CD4-positive, alpha-beta T cell treated with Interleukin-6 for 4 hours (primary cell): ENCODE measurements at regions not wholly inside any gene's neighbourhood (a gene's known extent, or its start where the extent isn't known, plus 50 kb on each side); places are given as distances from the start of the nearest gene placed in this dataset.
"Not testable (repeated sequence)": the region's sequence is repeated elsewhere in the genome, so short reads cannot be mapped to it uniquely, and the experiment has no call there.

ENCODE experiments used
- DNase-seq: peaks from one replicate; pipeline ENCODE4 v3.0.0-alpha.2; 2020; ENCODE audit warnings: mixed read lengths

DNA sequence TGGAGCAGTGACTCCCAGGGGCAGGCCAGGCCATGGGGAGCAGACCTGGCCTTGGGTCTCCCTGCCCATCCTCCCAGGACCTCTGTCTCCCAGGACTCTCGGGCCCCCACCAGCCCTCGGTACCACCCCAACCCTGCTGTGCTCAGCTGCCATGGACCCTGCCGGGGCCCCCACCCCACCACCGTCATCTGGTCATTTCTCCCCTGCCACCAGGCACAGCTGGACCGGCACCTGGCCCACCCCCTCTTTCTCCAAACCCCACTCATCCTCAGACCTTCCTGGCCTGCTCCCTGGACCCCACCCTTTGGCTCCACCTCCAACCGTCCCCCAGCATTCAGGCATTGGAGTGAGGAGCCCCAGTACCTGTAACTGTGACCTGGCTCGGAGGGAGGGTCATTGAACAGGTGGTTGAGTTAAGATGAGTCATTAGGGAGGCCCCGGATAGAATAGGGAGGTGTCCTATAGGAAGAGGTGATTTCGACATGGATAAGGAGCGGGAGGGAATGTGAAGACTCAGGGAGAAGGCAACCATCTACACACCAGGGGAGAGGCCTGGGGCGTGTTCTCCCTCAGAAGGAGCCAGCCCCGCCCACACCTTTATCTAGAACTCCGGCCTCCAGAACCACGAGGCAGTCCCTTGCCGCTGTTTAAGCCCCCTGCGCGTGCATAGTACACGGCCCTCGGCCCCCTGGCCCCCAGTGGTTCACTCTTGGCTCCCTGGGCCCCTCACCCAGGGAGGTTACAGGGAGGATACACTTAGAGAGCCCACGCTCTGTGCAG is 1395.9 kb downstream of the BRD1 start:
- DNase-seq = no peak

DNA sequence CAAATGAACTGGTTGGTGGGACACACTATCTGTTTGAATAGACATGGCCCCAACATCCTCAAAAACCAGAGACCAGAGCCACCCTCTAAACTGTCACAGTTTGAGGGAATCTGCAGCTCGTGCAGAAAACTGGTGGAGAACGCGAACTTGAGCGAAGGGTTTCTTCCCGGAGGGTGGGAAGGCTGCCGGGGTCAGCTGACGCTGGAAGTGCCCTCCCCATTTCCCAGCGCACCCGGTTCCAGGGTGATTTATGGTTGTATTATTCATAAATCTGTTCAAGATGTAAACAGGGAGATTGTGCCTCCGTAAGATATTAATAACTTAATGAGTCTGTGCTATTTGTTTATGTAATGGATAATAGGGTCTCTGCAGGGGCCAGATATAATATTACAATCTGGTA is 1396.7 kb downstream of the BRD1 start:
- DNase-seq = no peak

DNA sequence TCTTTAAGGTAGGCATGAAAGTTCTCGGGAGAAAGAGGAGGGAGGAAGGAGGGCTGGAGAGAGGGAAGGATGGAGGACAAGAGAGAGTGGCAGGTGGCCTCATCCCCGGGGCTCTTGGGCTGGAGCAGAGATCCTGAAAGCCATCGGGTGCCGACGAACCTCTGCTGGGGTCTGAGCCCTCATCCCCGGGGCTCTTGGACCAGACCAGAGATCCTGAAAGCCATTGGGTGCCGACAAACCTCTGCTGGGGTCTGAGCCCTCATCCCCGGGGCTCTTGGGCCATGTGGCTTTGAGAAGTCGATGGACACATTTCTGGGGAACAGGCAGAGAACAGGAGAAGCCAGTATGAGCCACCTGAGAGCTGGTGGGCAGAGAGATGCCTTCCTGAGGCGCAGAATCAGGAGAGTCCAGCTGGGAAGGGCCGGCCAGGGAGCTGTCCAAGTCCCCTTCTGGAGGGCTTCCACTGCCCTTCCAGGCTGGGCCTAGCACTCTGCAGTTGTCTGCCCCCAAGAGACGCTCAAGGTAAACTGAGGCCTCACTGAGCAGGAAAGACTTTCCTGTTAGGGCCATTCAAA is 1398.1 kb downstream of the BRD1 start:
- no peak for DNase-seq

DNA sequence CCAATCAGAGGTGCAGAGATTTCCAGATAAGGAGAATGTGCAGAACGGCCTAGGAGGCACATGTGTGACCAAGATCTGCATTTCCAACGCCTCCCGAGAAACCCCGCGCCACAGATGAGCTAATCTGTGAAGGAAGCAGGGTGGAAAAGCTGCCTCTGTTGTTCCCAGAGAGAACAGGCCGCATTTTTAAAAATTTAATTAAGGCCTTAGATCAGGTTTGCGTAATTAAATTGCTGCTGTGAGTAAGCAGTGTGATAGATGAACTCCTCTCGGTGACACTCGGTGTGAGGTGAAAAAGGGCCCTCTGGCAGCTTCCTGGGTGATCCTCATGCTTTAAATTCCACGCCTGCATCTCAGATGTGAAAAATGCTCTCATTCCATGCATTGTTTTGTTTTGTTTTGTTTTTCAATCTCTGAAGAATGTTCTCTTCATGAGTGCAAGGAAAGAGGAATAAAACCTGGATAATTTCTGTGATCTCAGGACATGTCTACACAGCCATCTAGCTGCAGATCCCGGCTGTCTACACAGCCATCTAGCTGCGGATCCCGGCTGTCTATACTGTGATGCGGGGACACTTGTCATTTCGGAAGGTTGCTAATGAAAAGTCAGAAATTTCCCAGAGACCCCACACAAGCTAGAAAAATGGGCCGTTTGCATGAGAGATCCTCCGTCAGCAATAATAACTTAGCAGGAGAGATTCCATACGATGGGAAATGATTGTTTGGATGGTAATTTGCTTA is 1398.9 kb downstream of the BRD1 start:
- DNase-seq = no peak

DNA sequence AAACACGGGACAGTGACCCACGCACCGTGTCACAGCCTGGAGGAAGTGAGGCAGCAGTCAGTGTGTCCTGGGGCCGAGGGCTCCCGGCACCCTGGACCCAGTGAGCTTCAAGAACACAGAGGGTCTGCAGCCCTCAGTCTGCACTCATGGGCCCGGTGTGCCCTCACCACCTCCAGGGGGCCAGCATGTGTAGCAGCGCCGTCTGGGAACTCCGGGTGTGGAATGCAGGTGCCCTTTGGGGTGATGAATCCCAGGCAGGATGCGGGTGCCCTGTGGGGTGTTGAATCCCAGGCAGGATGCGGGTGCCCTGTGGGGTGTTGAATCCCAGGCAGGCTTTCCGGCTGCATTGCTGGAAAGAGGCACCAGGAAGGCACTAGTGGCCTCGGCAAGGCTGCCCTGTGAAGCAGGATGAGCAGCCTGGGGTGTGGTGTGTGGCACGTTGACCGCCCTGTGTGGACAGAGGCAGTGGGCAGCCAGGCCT is 1399.9 kb downstream of the BRD1 start:
- no peak for DNase-seq

DNA sequence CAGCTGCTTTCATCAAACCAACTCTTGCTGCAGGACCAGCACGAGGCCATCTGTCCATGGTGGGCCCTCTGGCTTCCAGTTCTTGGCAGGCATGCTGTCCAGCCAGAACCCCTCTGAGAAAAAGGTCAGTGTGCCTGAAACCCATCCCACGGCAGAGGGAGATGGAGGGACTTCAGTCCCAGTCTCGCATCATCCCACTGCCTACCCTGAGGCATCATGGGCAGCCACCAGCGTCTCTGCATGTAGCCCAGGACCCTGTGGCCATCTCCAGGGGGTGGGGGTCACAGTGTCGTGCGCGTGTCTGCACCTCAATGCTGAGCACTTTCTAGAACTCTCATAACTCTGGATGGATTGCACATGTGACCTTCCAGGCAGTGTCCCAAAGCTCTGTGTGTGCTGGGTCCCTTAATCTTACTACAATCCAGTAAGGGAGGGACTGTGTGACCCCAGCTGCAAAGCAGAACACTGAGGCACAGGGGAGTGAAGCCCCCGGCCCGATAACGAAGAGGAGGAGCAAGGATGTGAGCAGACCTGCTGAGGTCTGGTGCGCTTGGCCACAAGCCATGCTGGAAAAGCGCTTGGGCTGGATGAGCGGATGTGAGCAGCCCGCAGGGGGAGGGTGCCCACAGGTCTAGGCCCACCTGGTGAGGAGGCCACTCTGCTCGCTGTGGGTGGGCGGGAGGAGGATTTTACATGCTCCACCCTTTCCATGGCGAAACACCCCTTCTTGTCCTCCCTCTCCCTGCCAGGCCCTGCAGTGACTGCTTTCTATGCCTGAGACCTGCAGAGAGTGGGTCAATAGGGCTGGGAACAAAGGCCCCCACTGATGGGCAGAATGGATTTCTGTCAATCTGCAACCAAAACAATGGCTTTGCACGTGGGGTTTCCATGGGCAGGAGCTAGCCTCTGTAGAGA is 1401.0 kb downstream of the BRD1 start:
- DNase-seq = no peak

DNA sequence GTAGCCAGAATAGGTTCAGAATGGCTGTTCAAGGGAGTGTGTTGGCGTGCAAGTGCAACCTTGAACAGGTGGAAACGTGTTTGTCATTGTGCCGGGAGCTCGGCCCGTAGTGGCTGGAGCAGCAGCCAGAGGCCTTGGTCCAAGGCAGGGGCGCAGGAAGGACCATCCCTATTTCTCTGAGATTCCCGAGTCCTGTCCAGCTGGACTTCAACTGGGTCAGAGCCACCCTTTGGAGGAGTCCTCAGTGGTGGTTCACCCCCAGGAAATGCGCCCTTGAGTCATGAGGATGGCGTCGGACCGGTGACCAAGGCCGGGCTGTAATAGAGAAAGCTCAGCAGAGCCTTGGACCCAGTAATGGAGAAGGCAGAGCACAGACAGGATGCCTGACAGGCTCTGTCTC is 1402.0 kb downstream of the BRD1 start:
- no peak for DNase-seq

DNA sequence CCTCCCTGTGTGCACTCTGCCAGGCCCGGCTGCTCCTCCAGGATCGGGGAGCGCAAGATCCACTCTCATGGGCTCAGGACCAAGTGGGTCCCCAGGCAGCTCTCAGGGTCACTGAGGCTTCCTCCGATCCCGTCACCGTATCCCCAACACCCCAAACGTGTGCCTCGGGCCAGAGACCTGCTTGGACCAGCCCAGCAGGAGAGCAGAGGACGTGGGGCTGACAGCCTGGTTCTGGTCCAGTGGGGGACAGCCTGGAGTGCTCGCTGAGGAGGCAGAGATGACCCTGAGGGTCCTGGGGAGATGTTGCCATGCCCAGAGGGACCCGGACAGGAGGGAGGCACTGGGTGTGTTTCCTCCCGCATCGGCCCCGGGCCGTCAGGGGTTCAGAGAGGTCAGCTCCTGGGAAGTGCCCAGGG is 1402.6 kb downstream of the BRD1 start:
- no peak for DNase-seq

DNA sequence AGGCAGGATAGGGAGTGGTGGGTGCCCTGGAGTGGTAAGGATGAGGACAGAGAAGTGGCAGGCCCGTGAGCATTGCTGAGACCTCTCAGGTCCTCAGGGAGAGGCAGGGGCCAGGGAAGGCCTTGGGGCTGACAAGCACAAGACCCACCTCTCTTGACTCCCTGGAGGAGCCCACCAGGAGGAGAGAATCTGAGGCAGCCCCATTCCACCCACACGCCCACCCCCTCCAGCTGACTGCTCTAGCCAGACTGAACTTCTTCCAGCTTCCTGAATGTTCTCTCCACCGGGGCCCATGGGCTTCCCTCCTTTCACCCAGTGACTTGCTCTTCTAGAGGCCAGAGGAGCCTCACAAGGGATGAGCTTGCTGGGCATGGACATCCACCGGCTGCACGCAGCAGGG is 1403.0 kb downstream of the BRD1 start:
- DNase-seq = no peak

DNA sequence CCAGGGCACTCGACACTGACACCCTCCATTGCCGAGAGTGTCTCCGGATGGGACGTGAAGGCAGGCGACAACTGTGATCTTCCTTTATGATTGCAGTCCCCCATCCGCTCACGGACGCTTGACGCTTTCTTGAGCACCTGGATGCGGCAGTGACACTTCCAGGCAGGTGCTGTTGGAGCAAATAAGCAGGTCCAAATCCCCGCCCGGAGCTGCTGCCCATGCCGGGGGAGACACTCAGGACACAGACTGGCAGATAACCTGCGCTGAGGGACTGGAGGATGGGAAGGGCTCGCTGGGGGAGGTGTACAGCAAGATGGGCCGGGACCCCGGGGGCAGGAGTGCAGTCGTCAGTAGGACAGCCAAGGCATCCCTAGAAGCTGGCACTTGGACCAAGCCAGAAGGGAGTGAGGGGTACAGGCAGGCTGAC is 1403.5 kb downstream of the BRD1 start:
- no peak for DNase-seq

DNA sequence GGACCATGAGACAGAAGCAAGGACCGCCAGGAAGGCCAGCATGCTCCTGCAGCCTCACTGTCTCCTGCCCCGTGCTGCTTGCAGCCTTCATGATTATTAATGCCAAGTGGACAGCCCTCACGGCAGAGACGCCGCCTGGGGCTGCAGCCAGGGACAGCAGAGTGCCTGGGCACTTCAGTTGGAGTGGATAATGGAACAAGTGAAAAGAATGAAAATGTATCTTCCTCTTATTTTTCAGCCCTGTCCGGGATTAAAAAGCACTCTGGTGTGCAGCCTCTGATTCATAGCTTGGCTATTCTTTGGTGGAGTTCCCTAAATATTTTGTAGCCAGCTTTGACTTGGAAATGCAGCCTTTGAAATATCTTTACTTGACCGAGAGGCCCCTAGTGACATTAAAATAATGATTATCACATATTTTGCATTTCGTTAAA is 1404.2 kb downstream of the BRD1 start:
- no peak for DNase-seq

DNA sequence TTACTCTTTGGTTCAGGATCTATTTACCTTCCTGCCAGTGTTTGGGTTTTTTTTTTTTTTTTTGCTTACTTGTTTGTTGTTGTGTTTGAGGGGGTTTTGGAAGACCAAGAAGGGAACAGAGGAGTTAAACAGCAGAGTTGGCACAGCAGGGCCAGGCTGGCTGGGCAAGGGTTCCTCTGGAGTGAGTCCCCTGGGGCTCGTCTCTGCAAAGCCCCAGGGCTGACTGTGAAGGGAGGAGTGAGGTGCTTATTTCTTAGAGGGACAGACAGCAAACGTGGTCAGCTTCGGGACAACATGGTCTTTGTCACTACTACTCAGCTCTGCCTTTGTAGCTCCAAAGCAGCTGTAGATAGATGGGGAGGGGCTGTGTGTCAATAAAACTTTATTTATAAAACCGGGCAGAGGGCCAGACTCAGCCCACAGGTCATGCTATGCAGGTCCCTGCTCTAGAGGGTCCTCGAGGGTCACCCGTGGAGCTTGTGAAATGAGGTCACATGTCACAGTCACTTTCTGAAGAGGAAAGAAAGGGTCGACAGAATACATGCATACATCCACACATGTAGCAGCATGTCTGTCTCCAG is 1404.7 kb downstream of the BRD1 start:
- no peak for DNase-seq

DNA sequence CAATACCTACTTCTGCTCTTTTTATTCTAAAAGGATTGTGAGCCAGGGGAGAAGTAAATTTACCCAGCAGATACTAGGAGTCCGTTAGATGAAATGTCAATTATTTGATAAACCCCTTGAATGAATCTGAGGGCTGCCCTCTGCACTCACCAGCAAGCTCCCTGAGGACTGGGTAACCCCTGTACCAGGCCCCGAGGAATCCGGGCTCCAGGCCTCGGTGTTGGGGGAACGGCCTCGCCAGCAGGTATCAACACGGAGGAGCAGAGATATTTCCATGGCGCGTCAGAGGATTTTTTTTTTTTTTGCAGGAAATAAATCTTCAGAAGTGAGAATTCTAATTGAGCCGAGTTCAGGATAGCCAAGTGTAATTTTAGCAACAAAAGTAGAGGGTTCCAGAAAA is 1408.8 kb downstream of the BRD1 start:
- no peak for DNase-seq

DNA sequence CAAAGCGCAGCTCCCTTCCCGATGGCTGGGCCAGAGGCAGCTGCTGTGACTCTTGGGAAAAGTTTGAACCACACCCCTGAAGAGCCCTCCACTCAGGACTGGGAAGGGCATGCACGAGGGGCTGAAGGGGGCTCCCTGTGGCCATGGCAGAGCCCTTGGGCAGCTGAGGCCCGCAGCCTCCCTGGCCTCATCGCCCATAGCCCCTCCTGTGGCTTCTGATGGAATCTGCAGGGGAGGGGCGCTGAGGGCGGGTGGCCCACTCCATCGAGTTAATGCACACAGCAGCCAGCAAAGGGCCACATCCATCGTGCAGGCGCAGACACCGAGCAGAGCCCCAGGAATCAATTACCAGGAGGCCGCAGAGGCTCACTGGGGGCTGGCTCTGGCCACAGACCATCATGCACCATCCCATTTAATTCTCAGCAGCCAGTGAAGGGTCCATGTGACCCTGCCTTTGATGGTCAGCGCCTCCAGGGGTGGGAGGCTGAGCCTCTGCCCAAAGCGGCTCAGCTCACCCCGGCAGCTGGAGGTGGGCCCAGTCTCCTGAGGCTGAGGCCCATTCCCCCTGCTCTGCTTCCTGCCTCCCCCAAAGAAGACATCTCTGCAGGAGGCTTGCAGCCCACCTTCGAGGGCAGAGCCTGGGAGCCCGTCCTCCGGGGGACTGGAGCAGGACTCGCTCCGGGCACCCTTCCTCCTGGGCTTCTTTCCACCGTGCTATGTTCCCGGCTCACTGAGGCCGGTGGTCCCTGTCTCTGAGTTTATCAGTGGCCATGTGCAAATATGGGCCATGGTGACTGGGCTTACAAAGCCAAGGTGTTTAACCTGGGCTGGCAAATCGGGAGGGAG is 1410.2 kb downstream of the BRD1 start:
- DNase-seq = no peak

DNA sequence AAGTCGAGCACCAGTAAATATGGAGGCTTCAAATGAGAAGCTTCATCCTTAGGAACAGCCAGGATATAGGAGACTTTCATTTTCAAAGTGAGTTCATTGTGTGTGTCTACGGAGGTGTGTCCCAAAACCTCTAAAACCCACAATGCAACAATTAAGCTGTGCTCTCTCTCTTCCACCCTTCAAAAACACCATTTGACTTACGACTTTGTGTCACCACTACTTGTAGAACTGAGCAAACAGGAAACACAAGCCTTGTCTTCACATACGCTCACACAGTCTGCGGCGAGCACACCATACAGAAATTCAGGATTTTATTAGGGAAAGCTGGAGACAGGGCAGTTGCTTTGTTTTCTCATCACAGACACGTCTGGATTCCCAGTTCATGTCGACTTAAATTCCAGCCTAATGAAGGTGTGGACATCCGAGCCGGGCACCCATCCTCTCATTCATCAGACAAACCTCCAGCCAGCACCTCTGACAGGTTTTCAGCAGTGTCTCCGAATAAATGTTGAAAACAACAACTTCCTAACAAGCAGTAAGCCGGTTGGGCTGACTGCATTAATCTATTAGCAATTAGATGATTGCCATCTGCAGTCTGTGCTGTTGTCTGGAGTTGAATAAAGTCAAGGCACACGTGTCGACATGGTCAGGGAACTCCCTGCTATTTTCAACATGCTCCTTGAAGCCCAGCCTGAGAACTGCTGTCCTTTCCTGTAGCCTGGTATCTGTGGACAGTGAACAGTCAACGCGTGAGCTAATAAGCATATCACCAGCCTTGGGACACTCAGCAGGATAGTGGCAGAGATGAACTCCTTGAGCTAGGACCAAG is 1411.1 kb downstream of the BRD1 start:
- no peak for DNase-seq

DNA sequence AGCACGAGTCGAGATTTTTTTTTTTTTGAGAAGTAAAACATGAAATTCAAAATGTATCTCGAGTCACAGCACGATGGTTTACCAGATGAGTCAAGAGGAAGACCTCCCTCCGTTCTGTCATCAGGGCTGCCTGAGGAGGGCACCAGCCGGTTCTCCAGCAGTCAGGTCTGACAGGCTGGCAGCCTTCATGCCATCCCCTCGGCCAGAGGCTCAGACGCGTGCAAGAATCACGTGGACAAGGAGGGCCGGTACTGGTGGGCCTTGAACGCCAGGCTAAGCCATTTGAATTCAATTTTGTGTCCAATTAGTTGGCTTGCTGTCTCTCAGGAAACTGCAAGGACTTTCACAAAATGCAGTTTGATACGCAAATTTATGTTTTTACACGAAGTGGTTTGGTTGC is 1412.2 kb downstream of the BRD1 start:
- no peak for DNase-seq

DNA sequence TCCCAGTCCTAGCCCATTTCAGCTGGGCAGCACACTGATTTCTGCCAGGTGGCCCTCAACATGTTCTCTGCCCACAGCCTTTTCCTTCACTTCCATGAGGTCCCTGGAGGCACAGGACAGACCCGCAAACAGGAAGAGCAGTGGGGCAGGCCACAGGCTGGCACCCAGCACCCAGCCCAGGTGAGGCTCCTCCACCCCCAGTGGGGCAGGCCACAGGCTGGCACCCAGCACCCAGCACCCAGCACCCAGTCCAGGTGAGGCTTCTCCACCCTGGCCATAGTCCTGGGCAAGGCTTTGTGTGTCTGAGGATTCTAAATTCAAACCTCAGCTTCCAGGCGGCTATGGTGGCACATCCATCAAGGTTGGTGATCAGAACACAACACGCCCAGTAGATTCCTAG is 1413.0 kb downstream of the BRD1 start:
- no peak for DNase-seq

DNA sequence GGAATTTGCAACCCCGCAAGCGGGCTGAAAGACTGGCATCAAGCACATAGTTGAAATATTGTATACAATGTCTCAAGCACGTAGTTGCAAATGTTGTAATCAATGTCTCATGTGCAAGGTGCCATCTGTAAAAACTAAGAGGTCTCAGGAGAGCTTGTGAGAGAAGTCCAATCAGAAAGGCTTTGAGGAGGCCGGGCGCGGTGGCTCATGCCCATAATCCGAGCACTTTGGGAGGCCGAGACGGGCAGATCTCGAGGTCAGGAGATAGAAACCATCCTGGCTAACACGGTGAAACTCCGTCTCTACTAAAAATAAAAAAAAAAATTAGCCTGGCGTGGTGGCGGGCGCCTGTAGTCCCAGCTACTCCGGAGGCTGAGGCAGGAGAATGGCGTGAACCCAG is 1414.7 kb downstream of the BRD1 start:
- not testable (repeated sequence) for DNase-seq

DNA sequence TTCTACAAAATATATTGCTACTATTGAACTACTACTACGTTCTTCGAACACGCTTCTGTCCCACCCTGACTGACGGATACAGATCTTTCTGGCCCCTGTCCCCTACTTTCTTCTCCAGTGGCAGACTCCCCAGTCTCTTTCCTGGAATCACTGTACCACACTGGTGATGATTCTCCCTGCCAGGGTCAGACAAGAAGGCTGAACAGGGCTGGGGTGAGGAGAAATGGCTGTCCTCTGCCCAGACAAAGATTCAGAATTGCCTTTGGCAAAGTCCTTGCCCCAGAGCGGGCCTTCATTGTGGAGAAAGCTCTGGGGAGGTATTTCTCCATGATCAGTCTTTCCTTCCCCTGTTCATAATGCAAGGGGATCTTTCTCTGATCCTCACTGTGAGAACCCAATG is 1417.1 kb downstream of the BRD1 start:
- no peak for DNase-seq

DNA sequence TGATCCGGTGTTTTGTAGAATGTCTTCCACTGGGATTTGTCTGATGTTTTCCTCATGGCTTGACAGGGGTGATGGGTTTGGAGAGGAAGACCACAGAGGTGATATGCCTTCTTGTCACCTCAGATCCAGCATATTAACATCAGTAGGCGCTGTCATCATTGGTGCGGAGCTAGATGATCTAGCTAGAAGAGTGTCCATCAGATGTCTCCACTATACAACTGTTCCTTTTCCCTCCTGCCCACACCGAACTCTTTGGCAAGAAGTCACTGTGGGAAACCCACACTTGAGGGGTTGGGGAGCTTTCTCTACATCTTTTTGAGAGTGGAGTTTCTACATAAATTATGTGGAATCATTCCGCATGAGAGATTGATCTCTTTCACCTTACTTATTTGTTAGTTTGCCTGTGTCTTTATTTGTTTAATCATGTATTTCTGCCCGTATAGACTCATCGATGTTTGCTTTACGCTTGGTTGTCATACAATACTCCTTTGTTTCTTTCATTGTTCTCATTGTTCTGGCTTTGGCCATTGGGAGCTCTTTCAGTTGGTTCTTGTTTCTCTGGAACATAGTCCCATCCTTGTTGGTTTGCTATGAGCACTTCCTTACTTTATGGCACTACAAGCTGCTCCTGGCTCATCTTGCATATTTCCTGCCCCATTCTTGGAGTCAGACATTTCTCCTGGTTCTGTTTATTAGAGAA is 1420.3 kb downstream of the BRD1 start:
- no peak for DNase-seq
